ENCODE measurements at regions not wholly inside any gene's neighbourhood (a gene's known extent, or its start where the extent isn't known, plus 50 kb on each side); places are given as distances from the start of the nearest gene placed in this dataset.
"Not testable (repeated sequence)": the region's sequence is repeated elsewhere in the genome, so short reads cannot be mapped to it uniquely, and the experiment has no call there.

DNA sequence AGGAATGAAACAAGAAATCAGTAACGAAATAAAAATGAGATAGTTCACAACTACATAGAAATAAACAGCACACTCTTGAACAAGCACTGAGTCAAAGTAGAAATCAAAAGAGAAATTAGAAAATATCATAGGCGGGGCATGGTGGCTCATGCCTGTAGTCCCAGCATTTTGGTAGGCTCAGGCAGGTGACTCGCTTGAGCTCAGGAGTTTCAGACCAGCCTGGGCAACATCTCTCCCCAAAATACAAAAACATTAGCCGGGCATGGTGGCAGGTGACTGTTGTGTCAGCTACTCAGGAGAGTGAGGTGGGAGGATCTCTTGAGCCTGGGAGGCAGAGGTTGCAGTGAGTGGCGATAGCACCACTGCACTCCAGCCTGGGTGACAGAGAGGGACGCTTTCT lies 714.4 kb downstream of the GLUD2 start:
- H3K9ac ChIP-seq (ENCODE audit: insufficient read depth, low read length, poor library complexity, severe bottlenecking) = no peak overlapping the region
- no peaks in the 10 kb centered on the region for H3K9me3 Mint-ChIP-seq
- no peak overlapping the region for H3K4me3 ChIP-seq (replicated peaks in 1 of 3; ENCODE audit: low read depth in 2 of 3, low read length in 3 of 3)
- no peaks in the 10 kb centered on the region for H3K4me1 Mint-ChIP-seq
- 83% methylated on average over 1 of the region's 6 CpGs for WGBS (ENCODE audit: insufficient coverage)
- no peaks in the 10 kb centered on the region for H3K36me3 ChIP-seq (replicated peaks in 1 of 2; ENCODE audit: control insufficient read depth in 1 of 2, insufficient read depth in 2 of 2, low read length in 2 of 2)
- intact Hi-C loops (cut with micrococcal nuclease) = no loop called here
- H3K4me1 ChIP-seq (ENCODE audit: control insufficient read depth in 1 of 2, insufficient read depth in 2 of 2, low read length in 2 of 2) = no peaks in the 10 kb centered on the region
- no peaks in the 10 kb centered on the region for H3K9me3 ChIP-seq (replicated peaks in 1 of 2; ENCODE audit: control insufficient read depth in 1 of 2, insufficient read depth in 1 of 2, low read length in 2 of 2)
- H3K79me2 ChIP-seq (ENCODE audit: insufficient read depth, low read length) = no peaks in the 10 kb centered on the region
- H3K4me2 ChIP-seq (replicated peaks; ENCODE audit: extremely low read depth, low read length, poor library complexity, severe bottlenecking) = no peak overlapping the region
- H3K27me3 ChIP-seq (ENCODE audit: control insufficient read depth in 2 of 2, insufficient read depth in 2 of 2, low read length in 2 of 2) = no peaks in the 10 kb centered on the region
- peaks cover 0 to 1% (median 1%) of the 10 kb centered on the region in 3 donors for H3K27me3 Mint-ChIP-seq (ENCODE audit: low read depth in 3 of 3)
- no peak overlapping the region for H3K27ac Mint-ChIP-seq
- H4K20me1 ChIP-seq (ENCODE audit: insufficient read depth, low read length) = no peaks in the 10 kb centered on the region
- no peak for DNase-seq
- no peak overlapping the region for H2AFZ ChIP-seq (ENCODE audit: insufficient read depth, low read depth, low read length, poor library complexity, severe bottlenecking)
- no peak overlapping the region for H3K27ac ChIP-seq (ENCODE audit: low read depth in 1 of 2, low read length in 2 of 2)
- H3K36me3 Mint-ChIP-seq = no peaks in the 10 kb centered on the region
- TF ChIP-seq, protein P1, sequence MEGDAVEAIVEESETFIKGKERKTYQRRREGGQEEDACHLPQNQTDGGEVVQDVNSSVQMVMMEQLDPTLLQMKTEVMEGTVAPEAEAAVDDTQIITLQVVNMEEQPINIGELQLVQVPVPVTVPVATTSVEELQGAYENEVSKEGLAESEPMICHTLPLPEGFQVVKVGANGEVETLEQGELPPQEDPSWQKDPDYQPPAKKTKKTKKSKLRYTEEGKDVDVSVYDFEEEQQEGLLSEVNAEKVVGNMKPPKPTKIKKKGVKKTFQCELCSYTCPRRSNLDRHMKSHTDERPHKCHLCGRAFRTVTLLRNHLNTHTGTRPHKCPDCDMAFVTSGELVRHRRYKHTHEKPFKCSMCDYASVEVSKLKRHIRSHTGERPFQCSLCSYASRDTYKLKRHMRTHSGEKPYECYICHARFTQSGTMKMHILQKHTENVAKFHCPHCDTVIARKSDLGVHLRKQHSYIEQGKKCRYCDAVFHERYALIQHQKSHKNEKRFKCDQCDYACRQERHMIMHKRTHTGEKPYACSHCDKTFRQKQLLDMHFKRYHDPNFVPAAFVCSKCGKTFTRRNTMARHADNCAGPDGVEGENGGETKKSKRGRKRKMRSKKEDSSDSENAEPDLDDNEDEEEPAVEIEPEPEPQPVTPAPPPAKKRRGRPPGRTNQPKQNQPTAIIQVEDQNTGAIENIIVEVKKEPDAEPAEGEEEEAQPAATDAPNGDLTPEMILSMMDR (IDR thresholded peaks at IDR 0.05) = no peak
- H3K4me3 Mint-ChIP-seq = no peak overlapping the region

DNA sequence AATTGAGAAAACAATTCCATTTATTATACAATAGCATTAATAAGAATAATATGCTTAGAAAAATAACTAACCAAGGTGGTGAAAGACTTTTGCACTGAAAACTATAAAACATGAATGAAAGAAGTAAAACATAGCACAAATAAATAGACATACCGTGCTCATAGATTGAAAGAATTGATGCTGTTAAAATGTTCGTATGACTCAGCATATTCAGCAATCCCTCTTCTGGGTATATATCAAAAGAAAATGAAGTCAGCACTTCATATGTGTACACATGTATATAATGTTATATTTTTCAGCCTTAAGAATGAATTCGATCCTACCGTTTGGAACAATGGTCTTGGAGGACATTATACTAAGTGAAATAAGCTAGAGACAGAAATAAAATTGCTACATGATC lies 716.3 kb downstream of the GLUD2 start:
- Histone ChIP-seq H4K20me1 (ENCODE audit: insufficient read depth, low read length) (no peaks in the 10 kb centered on the region), H3K79me2 (ENCODE audit: insufficient read depth, low read length) (no peaks in the 10 kb centered on the region), H3K4me2 (replicated peaks; ENCODE audit: extremely low read depth, low read length, poor library complexity, severe bottlenecking) (no peak overlapping the region), H3K36me3 (replicated peaks in 1 of 2; ENCODE audit: control insufficient read depth in 1 of 2, insufficient read depth in 2 of 2, low read length in 2 of 2) (no peaks in the 10 kb centered on the region), H3K4me3 (replicated peaks in 1 of 3; ENCODE audit: low read depth in 2 of 3, low read length in 3 of 3) (no peak overlapping the region), H3K27me3 (ENCODE audit: control insufficient read depth in 2 of 2, insufficient read depth in 2 of 2, low read length in 2 of 2) (no peaks in the 10 kb centered on the region), H3K4me1 (ENCODE audit: control insufficient read depth in 1 of 2, insufficient read depth in 2 of 2, low read length in 2 of 2) (no peaks in the 10 kb centered on the region), H3K9me3 (replicated peaks in 1 of 2; ENCODE audit: control insufficient read depth in 1 of 2, insufficient read depth in 1 of 2, low read length in 2 of 2) (no peaks in the 10 kb centered on the region), H3K9ac (ENCODE audit: insufficient read depth, low read length, poor library complexity, severe bottlenecking) (no peak overlapping the region), H3K27ac (ENCODE audit: low read depth in 1 of 2, low read length in 2 of 2) (no peak overlapping the region), H2AFZ (ENCODE audit: insufficient read depth, low read depth, low read length, poor library complexity, severe bottlenecking) (no peak overlapping the region)
- no peak for DNase-seq
- no CpG with 5 or more reads among the region's 4 CpGs for WGBS (ENCODE audit: insufficient coverage)
- Mint-ChIP-seq H3K36me3 (no peaks in the 10 kb centered on the region), H3K9me3 (no peaks in the 10 kb centered on the region), H3K27me3 (ENCODE audit: low read depth in 3 of 3) (peaks cover 1% of the 10 kb centered on the region in 3 donors), H3K4me1 (no peaks in the 10 kb centered on the region), H3K4me3 (no peak overlapping the region), H3K27ac (no peak overlapping the region)
- TF ChIP-seq, protein P1 (IDR thresholded peaks at IDR 0.05) = no peak
- intact Hi-C loops (cut with micrococcal nuclease) = no loop called here

DNA sequence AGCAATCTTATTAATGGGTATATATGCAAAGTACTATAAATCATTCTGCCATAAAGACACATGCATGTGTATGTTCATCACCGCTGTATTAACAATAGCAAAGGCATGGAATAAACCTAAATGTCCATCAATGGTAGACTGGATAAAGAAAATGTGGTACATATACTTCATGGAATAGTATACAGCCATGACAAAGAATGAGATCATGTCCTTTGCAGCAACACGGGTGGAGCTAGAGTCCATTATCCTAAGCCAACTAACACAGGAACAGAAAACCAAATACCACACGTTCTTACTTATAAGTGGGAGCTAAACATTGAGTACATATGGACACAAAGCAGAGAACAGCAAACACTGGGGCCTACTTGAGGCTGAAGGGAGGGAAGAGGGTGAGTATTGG lies 720.8 kb downstream of the GLUD2 start:
- WGBS (ENCODE audit: insufficient coverage) = no CpG with 5 or more reads among the region's 3 CpGs
- DNase-seq; H3K9me3 ChIP-seq (replicated peaks in 1 of 2; ENCODE audit: control insufficient read depth in 1 of 2, insufficient read depth in 1 of 2, low read length in 2 of 2); H3K9me3 Mint-ChIP-seq; H3K4me2 ChIP-seq (replicated peaks; ENCODE audit: extremely low read depth, low read length, poor library complexity, severe bottlenecking); intact Hi-C loops (cut with micrococcal nuclease); H3K4me3 ChIP-seq (replicated peaks in 1 of 3; ENCODE audit: low read depth in 2 of 3, low read length in 3 of 3); H4K20me1 ChIP-seq (ENCODE audit: insufficient read depth, low read length); H3K27me3 ChIP-seq (ENCODE audit: control insufficient read depth in 2 of 2, insufficient read depth in 2 of 2, low read length in 2 of 2); H3K4me3 Mint-ChIP-seq; H3K36me3 Mint-ChIP-seq; H3K36me3 ChIP-seq (replicated peaks in 1 of 2; ENCODE audit: control insufficient read depth in 1 of 2, insufficient read depth in 2 of 2, low read length in 2 of 2); H3K27ac Mint-ChIP-seq; H3K27me3 Mint-ChIP-seq (ENCODE audit: low read depth in 3 of 3); H3K4me1 ChIP-seq (ENCODE audit: control insufficient read depth in 1 of 2, insufficient read depth in 2 of 2, low read length in 2 of 2); H3K79me2 ChIP-seq (ENCODE audit: insufficient read depth, low read length); H2AFZ ChIP-seq (ENCODE audit: insufficient read depth, low read depth, low read length, poor library complexity, severe bottlenecking); H3K4me1 Mint-ChIP-seq; H3K27ac ChIP-seq (ENCODE audit: low read depth in 1 of 2, low read length in 2 of 2); H3K9ac ChIP-seq (ENCODE audit: insufficient read depth, low read length, poor library complexity, severe bottlenecking): not testable (repeated sequence)

Data from CD14-positive monocyte (primary cell).